ENCODE measurements at regions not wholly inside any gene's neighbourhood (a gene's known extent, or its start where the extent isn't known, plus 50 kb on each side); places are given as distances from the start of the nearest gene placed in this dataset.

- no peaks in the 10 kb centered on the region for H3K36me3 ChIP-seq
- DNase-seq (ENCODE audit: low read depth in 1 of 2, low spot score in 2 of 2), result no peak
- H3K9me3 ChIP-seq (replicated peaks), result no peaks in the 10 kb centered on the region
- H3K27ac ChIP-seq, result no peak overlapping the region
- H3K27me3 ChIP-seq (replicated peaks), result no peaks in the 10 kb centered on the region
- no peak overlapping the region for H3K4me3 ChIP-seq
- no peaks in the 10 kb centered on the region for H3K4me1 ChIP-seq (replicated peaks)
Measured at GRCh38 chr2:220962556-220962955, 609.5 kb downstream of the EPHA4 start.

- H3K9me3 ChIP-seq (replicated peaks), result no peaks in the 10 kb centered on the region
- no peak for DNase-seq (ENCODE audit: low read depth in 1 of 2, low spot score in 2 of 2)
Measured at GRCh38 chr2:220963076-220963475, 609.0 kb downstream of the EPHA4 start.

GRCh38 chr2:220963930-220964329 is 608.2 kb downstream of the EPHA4 start:
- Histone ChIP-seq H3K27ac (no peak overlapping the region), H3K4me1 (replicated peaks) (no peaks in the 10 kb centered on the region), H3K27me3 (replicated peaks) (no peaks in the 10 kb centered on the region), H3K9me3 (replicated peaks) (no peaks in the 10 kb centered on the region), H3K36me3 (no peaks in the 10 kb centered on the region), H3K4me3 (no peak overlapping the region)
- no peak for DNase-seq (ENCODE audit: low read depth in 1 of 2, low spot score in 2 of 2)

More at GRCh38 chr2:220963076-220963475, 609.0 kb downstream of the EPHA4 start:
- H3K4me1 ChIP-seq (replicated peaks), result no peaks in the 10 kb centered on the region
- H3K4me3 ChIP-seq, result no peak overlapping the region
- no peaks in the 10 kb centered on the region for H3K36me3 ChIP-seq
- H3K27ac ChIP-seq, result no peak overlapping the region
- H3K27me3 ChIP-seq (replicated peaks), result no peaks in the 10 kb centered on the region

GRCh38 chr2:220966636-220967035 is 605.5 kb downstream of the EPHA4 start:
- Histone ChIP-seq H3K9me3 (replicated peaks) (0 out of 2 replicates have a peak, but pooled peaks cover 1% of the 10 kb centered on the region), H3K4me1 (replicated peaks) (no peaks in the 10 kb centered on the region), H3K36me3 (no peaks in the 10 kb centered on the region), H3K27ac (no peak overlapping the region), H3K4me3 (no peak overlapping the region), H3K27me3 (replicated peaks) (no peaks in the 10 kb centered on the region)
- peak in 1 of 2 experiments; percentile 18 for DNase-seq (ENCODE audit: low read depth in 1 of 2, low spot score in 2 of 2)

GRCh38 chr2:220969348-220969747 is 602.8 kb downstream of the EPHA4 start:
- no peak for DNase-seq (ENCODE audit: low read depth in 1 of 2, low spot score in 2 of 2)
- Histone ChIP-seq H3K4me3 (no peak overlapping the region), H3K36me3 (no peaks in the 10 kb centered on the region), H3K4me1 (replicated peaks) (no peaks in the 10 kb centered on the region), H3K27ac (no peak overlapping the region), H3K27me3 (replicated peaks) (no peaks in the 10 kb centered on the region), H3K9me3 (replicated peaks) (0 out of 2 replicates have a peak, but pooled peaks cover 2% of the 10 kb centered on the region)

GRCh38 chr2:220980966-220981675 is 591.0 kb downstream of the EPHA4 start:
- H3K9me3 ChIP-seq (replicated peaks), result 0 out of 2 replicates have a peak, but pooled peaks cover 5% of the 10 kb centered on the region
- H3K4me3 ChIP-seq, result no peak overlapping the region
- no peaks in the 10 kb centered on the region for H3K36me3 ChIP-seq
- no peaks in the 10 kb centered on the region for H3K4me1 ChIP-seq (replicated peaks)
- H3K27ac ChIP-seq, result no peak overlapping the region
- no peaks in the 10 kb centered on the region for H3K27me3 ChIP-seq (replicated peaks)
- no peak for DNase-seq (ENCODE audit: low read depth in 1 of 2, low spot score in 2 of 2)

- no peaks in the 10 kb centered on the region for H3K4me1 ChIP-seq (replicated peaks)
- no peak for DNase-seq (ENCODE audit: low read depth in 1 of 2, low spot score in 2 of 2)
- no peaks in the 10 kb centered on the region for H3K36me3 ChIP-seq
- no peak overlapping the region for H3K4me3 ChIP-seq
- no peak overlapping the region for H3K27ac ChIP-seq
- H3K9me3 ChIP-seq (replicated peaks), result 0 out of 2 replicates have a peak, but pooled peaks cover 5% of the 10 kb centered on the region
- no peaks in the 10 kb centered on the region for H3K27me3 ChIP-seq (replicated peaks)
Measured at GRCh38 chr2:220981926-220982325, 590.2 kb downstream of the EPHA4 start.

- Histone ChIP-seq H3K9me3 (replicated peaks) (no peaks in the 10 kb centered on the region), H3K27me3 (replicated peaks) (no peaks in the 10 kb centered on the region), H3K27ac (no peak overlapping the region), H3K36me3 (no peaks in the 10 kb centered on the region), H3K4me3 (no peak overlapping the region), H3K4me1 (replicated peaks) (no peaks in the 10 kb centered on the region)
- DNase-seq (ENCODE audit: low read depth in 1 of 2, low spot score in 2 of 2), result no peak
Measured at GRCh38 chr2:220985561-220985960, 586.5 kb downstream of the EPHA4 start.

GRCh38 chr2:220987839-220988238 is 584.3 kb downstream of the EPHA4 start:
- Histone ChIP-seq H3K36me3 (no peaks in the 10 kb centered on the region), H3K9me3 (replicated peaks) (no peaks in the 10 kb centered on the region), H3K27me3 (replicated peaks) (no peaks in the 10 kb centered on the region), H3K27ac (no peak overlapping the region), H3K4me1 (replicated peaks) (no peaks in the 10 kb centered on the region), H3K4me3 (no peak overlapping the region)
- DNase-seq (ENCODE audit: low read depth in 1 of 2, low spot score in 2 of 2), result no peak

- no peak for DNase-seq (ENCODE audit: low read depth in 1 of 2, low spot score in 2 of 2)
- Histone ChIP-seq H3K9me3 (replicated peaks) (no peaks in the 10 kb centered on the region), H3K4me1 (replicated peaks) (no peaks in the 10 kb centered on the region), H3K36me3 (no peaks in the 10 kb centered on the region), H3K4me3 (no peak overlapping the region), H3K27ac (no peak overlapping the region), H3K27me3 (replicated peaks) (no peaks in the 10 kb centered on the region)
Measured at GRCh38 chr2:220991972-220992371, 580.1 kb downstream of the EPHA4 start.

GRCh38 chr2:220994846-220995245 is 577.3 kb downstream of the EPHA4 start:
- no peaks in the 10 kb centered on the region for H3K4me1 ChIP-seq (replicated peaks)
- no peaks in the 10 kb centered on the region for H3K27me3 ChIP-seq (replicated peaks)
- no peak for DNase-seq (ENCODE audit: low read depth in 1 of 2, low spot score in 2 of 2)
- H3K9me3 ChIP-seq (replicated peaks), result no peaks in the 10 kb centered on the region
- H3K4me3 ChIP-seq, result no peak overlapping the region
- H3K36me3 ChIP-seq, result no peaks in the 10 kb centered on the region
- no peak overlapping the region for H3K27ac ChIP-seq

- no peaks in the 10 kb centered on the region for H3K9me3 ChIP-seq (replicated peaks)
- H3K36me3 ChIP-seq, result no peaks in the 10 kb centered on the region
- no peak overlapping the region for H3K4me3 ChIP-seq
- no peaks in the 10 kb centered on the region for H3K27me3 ChIP-seq (replicated peaks)
- DNase-seq (ENCODE audit: low read depth in 1 of 2, low spot score in 2 of 2), result no peak
- H3K4me1 ChIP-seq (replicated peaks), result no peaks in the 10 kb centered on the region
- H3K27ac ChIP-seq, result no peak overlapping the region
Measured at GRCh38 chr2:220995581-220995980, 576.5 kb downstream of the EPHA4 start.

GRCh38 chr2:220998156-220998555 is 573.9 kb downstream of the EPHA4 start:
- Histone ChIP-seq H3K9me3 (replicated peaks) (no peaks in the 10 kb centered on the region), H3K27me3 (replicated peaks) (no peaks in the 10 kb centered on the region), H3K4me1 (replicated peaks) (no peaks in the 10 kb centered on the region), H3K27ac (no peak overlapping the region), H3K4me3 (no peak overlapping the region), H3K36me3 (no peaks in the 10 kb centered on the region)
- DNase-seq (ENCODE audit: low read depth in 1 of 2, low spot score in 2 of 2), result no peak

- Histone ChIP-seq H3K4me1 (replicated peaks) (no peaks in the 10 kb centered on the region), H3K4me3 (no peak overlapping the region), H3K36me3 (no peaks in the 10 kb centered on the region), H3K27ac (no peak overlapping the region), H3K27me3 (replicated peaks) (no peaks in the 10 kb centered on the region), H3K9me3 (replicated peaks) (no peaks in the 10 kb centered on the region)
- no peak for DNase-seq (ENCODE audit: low read depth in 1 of 2, low spot score in 2 of 2)
Measured at GRCh38 chr2:220999356-220999755, 572.7 kb downstream of the EPHA4 start.

GRCh38 chr2:221001381-221001801 is 570.7 kb downstream of the EPHA4 start:
- H3K27ac ChIP-seq, result no peak overlapping the region
- DNase-seq (ENCODE audit: low read depth in 1 of 2, low spot score in 2 of 2), result no peak
- no peaks in the 10 kb centered on the region for H3K36me3 ChIP-seq
- H3K27me3 ChIP-seq (replicated peaks), result no peaks in the 10 kb centered on the region
- H3K4me1 ChIP-seq (replicated peaks), result no peaks in the 10 kb centered on the region
- no peak overlapping the region for H3K4me3 ChIP-seq
- no peaks in the 10 kb centered on the region for H3K9me3 ChIP-seq (replicated peaks)
